AG04449 (cell line): ENCODE measurements at regions not wholly inside any gene's neighbourhood (a gene's known extent, or its start where the extent isn't known, plus 50 kb on each side); places are given as distances from the start of the nearest gene placed in this dataset.

ENCODE experiments used
- CTCF ChIA-PET: fragments of 350-600 bp; formaldehyde crosslinking; extraction: SDS; loops from one replicate; lab custom pipeline; 2021; ENCODE audit warnings: antibody characterized with exemption; lab: Yijun Ruan, JAX
- POLR2A ChIA-PET: fragments of 400-600, 350-600 bp; formaldehyde crosslinking; extraction: SDS; loops from one replicate; lab custom pipeline; 2020; ENCODE audit warnings: antibody characterized with exemption, inconsistent platforms; lab: Yijun Ruan, JAX
- DNase-seq: peaks from one replicate; pipeline ENCODE4 v3.0.0-alpha.2; 2010; ENCODE audit warnings: low read depth, low spot score
- H3K4me3 ChIP-seq: 2 replicates; pipeline ENCODE4 v1.5.1; 2011; ENCODE audit warnings: low read depth, mild to moderate bottlenecking, control low read depth, low read length
- CTCF ChIP-seq: IDR thresholded peaks from one replicate; pipeline ENCODE4 v1.5.1; 2011; ENCODE audit warnings: mild to moderate bottlenecking, moderate library complexity, low read length, control low read depth, inconsistent platforms; ENCODE audit not compliant: insufficient read depth; ENCODE audit errors: missing control alignments

GRCh38 chr6:11644071-11644470 lies 106.5 kb downstream of the TMEM170B start:
- no peak overlapping the region for H3K4me3 ChIP-seq
- ChIA-PET POLR2A (no interaction called here), CTCF (interaction anchor here (1.1 to 1.6 kb wide), 3 partner anchors 9 to 589 kb away, joined by 3 read pairs; no protein-coding TSS in a partner anchor)
- no peak for TF ChIP-seq CTCF
- DNase-seq: no peak

GRCh38 chr6:11644601-11645000 lies 107.1 kb downstream of the TMEM170B start:
- no peak overlapping the region for H3K4me3 ChIP-seq
- CTCF ChIA-PET: interaction anchor here (0.6 to 1.1 kb wide), 2 partner anchors 11 to 117 kb away, joined by 3 read pairs; no protein-coding TSS in a partner anchor
- POLR2A ChIA-PET: no interaction called here
- TF ChIP-seq CTCF: no peak
- no peak for DNase-seq

GRCh38 chr6:11645016-11645415 lies 107.5 kb downstream of the TMEM170B start:
- TF ChIP-seq CTCF: no peak
- ChIA-PET POLR2A (no interaction called here), CTCF (interaction anchor here (0.6 to 1.9 kb wide), 3 partner anchors 10 to 117 kb away, joined by 3 to 4 read pairs (median 3); no protein-coding TSS in a partner anchor)
- DNase-seq: peak; percentile 38
- no peak overlapping the region for H3K4me3 ChIP-seq

- POLR2A ChIA-PET: no interaction called here
- no peak overlapping the region for H3K4me3 ChIP-seq
- CTCF ChIA-PET: no interaction called here
- TF ChIP-seq CTCF: no peak
- no peak for DNase-seq
Measured at GRCh38 chr6:11648436-11648775, 110.9 kb downstream of the TMEM170B start.

GRCh38 chr6:11648889-11649288 lies 111.3 kb downstream of the TMEM170B start:
- ChIA-PET POLR2A (no interaction called here), CTCF (no interaction called here)
- TF ChIP-seq CTCF: no peak
- no peak overlapping the region for H3K4me3 ChIP-seq
- no peak for DNase-seq

- CTCF ChIA-PET: interaction anchor here (1.1 to 7.9 kb wide), 3 partner anchors 13 to 639 kb away, joined by 3 to 75 read pairs (median 3); partner anchors contain the start of gene EDN1
- TF ChIP-seq CTCF: no peak
- DNase-seq: peak; percentile 36
- POLR2A ChIA-PET: no interaction called here
- H3K4me3 ChIP-seq: no peak overlapping the region
Measured at GRCh38 chr6:11650025-11650696, 112.6 kb downstream of the TMEM170B start.
